GM18867 (cell line): ENCODE measurements at regions not wholly inside any gene's neighbourhood (a gene's known extent, or its start where the extent isn't known, plus 50 kb on each side); places are given as distances from the start of the nearest gene placed in this dataset.

Experiments
- ATAC-seq: cut with Tn5 transposase; IDR thresholded peaks from one replicate; pipeline ENCODE4 v1.9.1; 2021; ENCODE audit warnings: mild to moderate bottlenecking, moderate library complexity; ENCODE audit not compliant: unreplicated experiment

- no peak for ATAC-seq
Observed at GRCh38 chr6:48057601-48058000, 53.4 kb downstream of the PTCHD4 start.

- no peak for ATAC-seq
Observed at GRCh38 chr6:48048451-48049146, 62.4 kb downstream of the PTCHD4 start.

DNA sequence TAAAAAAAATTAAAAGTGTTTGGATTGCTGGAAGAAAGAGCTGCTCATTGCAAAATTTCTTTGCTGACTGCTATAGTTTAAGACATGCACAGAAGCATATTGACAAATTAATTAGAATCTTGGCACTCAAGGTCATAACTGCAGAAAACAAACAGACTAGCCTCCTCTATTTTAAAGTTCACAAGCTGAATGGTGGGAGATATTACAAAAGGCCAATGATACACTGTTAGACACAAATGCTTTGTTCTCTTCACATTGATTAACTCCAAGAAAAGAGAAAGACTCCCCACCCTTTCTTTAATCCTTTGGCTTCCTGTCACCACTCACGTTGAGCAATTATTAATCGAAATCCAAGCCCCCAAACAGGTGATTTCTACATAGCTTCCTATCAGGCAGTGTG, 69.1 kb downstream of the PTCHD4 start:
- ATAC-seq, result no peak

DNA sequence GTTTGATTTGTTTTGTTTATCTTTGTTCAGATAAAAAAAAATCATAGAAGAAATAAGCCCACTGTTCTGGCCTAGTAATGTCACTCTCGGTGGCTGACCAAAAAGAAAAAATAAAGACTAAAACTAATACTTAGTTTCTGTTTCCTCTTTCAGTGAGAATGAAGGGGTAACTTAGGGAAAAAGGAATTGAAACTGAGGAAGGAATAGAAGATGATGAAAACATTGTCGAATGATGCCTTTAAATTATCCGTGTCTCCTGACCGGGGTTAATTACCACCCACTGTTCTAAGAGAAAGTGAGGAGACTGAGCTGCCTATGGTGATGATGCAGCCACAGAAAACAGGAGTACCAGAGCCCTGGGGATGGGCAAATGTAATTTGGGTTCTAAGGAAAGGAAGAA, 73.1 kb downstream of the PTCHD4 start:
- ATAC-seq, result no peak

DNA sequence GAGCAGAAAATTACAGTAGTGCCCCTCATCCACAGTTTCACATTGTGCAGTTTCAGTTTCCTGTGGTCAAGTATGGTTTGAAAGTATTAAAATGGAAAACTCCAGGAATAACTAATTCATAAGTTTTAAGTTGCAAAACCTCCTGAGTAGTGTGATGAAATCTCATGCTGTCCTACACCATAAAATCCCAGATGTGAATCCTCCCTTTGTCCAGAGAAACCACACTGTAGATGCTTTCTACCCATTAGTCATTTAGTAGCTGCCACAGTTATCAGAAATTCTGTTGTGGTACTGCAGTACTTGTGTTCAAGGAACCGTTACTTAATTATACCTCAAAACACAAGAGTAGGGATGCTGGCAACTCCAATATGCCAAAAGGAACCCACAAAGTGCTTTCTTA, 74.7 kb downstream of the PTCHD4 start:
- ATAC-seq, result no peak

GRCh38 chr6:48032151-48032550, 78.8 kb downstream of the PTCHD4 start:
- no peak for ATAC-seq

GRCh38 chr6:48031711-48032110, 79.3 kb downstream of the PTCHD4 start:
- no peak for ATAC-seq

GRCh38 chr6:48027704-48028435, 83.1 kb downstream of the PTCHD4 start:
- ATAC-seq, result peak; percentile 62

- ATAC-seq, result no peak
Observed at GRCh38 chr6:48024956-48025355, 86.0 kb downstream of the PTCHD4 start.

GRCh38 chr6:48021904-48022303, 89.1 kb downstream of the PTCHD4 start:
- no peak for ATAC-seq

DNA sequence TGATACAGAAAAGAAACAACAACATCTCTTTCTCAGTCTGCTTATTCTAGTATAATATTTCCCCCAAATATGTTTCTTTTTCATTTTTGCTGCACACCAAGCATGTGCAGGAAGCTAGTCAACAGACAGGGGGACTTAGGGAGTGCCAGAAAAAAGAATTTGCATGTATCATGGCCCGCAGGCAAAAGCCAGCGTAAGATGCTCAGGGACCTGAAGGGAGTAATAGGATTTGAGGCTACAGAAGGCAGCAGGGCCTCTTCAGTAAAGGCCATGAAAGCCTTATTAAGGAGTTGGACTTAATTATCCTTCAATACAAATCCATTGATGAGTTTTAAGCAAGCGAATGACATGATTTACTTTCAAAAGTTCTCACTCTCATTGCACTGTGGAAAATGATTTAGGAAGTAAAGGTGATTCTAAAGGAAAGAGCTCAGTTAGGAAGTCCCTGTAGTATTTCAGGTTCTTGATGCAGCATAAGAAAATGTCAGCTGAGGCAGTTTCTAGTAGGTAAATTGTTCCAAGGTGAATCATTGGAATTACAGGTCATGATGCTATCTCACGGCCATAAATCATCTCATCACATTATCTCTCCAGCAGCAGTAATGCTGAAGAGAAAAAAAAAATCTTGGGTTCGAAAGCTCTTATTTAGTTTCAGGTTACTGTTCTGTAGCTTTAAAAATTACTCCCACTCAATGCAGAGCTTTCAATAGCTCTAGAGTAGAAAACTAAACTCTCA, 94.8 kb downstream of the PTCHD4 start:
- no peak for ATAC-seq

- no peak for ATAC-seq
Observed at GRCh38 chr6:47992809-47993208, 118.2 kb downstream of the PTCHD4 start.

DNA sequence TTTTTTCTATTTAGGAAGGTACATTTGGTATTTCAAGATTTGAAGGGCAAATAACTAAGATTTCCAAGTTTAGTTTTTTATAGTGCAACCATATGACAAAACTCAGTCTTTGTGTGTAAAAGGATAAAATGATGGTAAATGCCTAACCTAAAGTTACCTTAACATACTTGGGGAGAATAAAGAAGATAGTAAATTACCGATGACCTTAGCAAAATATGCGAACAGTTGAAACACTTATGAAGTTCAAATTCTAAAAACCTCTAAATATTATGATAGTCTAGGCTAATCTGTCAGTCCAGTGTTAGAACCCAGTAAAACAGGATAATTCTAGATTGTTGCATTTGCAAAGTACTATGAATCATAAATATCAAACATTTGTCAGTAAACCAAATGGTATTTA, 127.5 kb downstream of the PTCHD4 start:
- ATAC-seq, result no peak

DNA sequence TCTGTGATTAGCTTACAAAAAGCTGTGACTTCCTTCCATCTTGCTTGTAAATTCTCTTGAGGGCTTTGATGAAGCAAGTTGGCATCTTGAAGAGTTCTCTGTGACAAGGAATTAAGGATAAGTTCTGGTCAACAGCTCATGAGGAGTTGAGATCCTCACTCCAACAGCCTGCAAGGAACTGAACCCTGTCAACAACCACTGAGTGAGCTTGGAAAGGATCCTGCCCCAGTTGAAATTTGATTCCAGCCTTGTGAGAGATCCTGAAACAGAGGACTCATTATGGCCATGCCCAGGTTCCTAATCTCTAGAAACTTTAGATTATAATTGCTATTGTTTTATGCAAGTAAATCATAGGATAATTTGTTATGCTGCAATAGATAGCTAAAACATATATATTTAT, 133.7 kb downstream of the PTCHD4 start:
- ATAC-seq, result no peak

- ATAC-seq, result no peak
Observed at GRCh38 chr6:47974106-47974505, 136.9 kb downstream of the PTCHD4 start.

- ATAC-seq, result no peak
Observed at GRCh38 chr6:47970826-47971225, 140.2 kb downstream of the PTCHD4 start.

DNA sequence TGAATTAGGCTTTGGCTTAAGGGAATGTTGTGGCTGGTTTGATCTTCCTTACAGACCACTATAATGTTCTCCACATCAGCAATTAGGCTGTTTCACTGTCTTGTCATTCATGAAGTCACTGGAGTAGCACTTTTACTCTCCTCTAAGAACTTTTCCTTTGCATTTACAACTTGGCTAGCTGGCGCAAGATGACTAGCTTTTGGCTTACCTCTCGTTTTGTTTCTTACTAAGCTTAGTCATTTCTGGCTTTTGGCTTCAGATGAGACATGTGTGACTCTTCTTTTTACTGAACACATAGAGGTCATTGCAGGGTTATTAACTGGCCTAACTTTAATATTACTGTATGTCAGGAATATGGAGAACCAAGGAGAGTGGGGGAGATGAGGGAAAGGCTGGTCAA, 143.2 kb downstream of the PTCHD4 start:
- peak; percentile 77 for ATAC-seq

DNA sequence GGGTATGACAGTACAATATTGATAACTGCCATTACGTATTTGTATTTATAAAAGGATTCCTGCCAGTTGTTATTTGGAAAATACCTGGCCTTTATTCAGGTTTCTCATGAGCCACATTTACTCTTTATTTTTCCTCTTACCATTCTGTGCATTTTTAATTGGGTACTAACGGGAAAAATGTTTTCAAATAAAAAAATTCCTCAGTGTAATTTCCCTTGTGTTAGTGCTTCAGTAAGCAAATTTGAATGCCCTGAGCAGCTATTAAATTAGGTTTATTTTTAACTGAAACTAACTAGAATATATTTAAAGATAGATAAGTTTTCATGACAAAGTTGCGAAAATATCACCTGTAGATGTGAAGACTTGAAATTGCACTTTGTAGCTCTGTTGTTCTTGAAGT, 146.0 kb downstream of the PTCHD4 start:
- no peak for ATAC-seq

DNA sequence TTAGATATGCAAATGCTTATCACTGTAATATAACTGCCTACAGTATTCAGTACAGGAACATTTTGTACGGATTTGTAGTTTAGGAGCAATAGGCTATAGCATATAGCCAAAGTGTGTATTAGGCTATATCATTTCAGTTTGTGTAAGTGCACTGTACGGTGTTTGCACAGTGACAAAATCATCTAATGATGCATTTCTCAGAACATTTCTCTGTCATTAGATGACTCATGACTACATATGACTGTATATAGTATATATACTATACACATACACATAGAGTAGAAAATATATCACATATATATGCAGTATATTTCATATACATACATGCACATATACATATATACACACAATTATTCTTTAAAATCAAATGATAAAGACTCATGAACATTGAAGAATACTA, 158.4 kb downstream of the PTCHD4 start:
- ATAC-seq, result no peak

GRCh38 chr6:47944846-47945245, 163.0 kb downstream of the OPN5 start:
- no peak for ATAC-seq

DNA sequence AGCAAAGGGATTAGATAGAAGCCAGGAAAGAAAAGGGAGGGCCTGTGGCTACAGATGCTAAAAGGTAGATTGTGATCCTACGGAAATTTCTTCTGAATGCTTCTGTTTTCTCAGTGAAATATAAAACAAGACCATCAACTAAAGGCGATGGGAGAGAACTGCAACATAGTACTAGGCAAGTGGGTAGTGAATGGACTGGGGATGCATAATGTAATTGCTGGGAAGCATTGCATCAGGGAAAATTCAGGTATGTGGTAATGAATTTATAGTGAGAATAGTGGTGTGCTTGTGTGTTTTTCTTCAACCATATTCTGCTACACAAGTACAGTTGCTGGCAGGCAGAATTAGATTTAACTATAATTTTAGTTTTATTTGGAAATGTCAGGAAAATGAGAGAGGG, 156.6 kb downstream of the OPN5 start:
- no peak for ATAC-seq

DNA sequence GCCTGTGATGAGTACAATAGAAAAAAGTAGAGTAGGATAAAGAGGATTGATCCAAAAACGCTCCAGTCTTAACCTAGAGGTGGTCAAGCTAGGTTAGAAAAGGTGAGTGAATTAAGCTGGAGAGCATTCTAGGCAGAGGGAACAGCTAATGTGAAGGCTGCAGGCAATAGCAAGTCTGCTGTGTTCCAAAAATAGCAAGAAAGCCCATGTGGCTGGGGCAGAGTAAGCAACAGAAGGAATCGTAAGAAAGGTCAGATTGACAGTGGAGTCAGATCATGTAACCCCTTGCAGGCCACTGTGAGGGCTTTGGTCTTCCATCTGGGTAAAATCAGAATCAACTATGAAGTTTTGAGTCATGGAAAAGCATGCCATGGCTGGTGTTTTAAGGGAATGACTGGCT, 155.0 kb downstream of the OPN5 start:
- no peak for ATAC-seq
